KMS-11 (cell line): ENCODE measurements at regions not wholly inside any gene's neighbourhood (a gene's known extent, or its start where the extent isn't known, plus 50 kb on each side); places are given as distances from the start of the nearest gene placed in this dataset.

Experiments
- H2AFZ ChIP-seq: fragments of 200-600 bp; sonication (generic); 2 replicates; pipeline ENCODE4 v1.6.1; 2016; ENCODE audit warnings: antibody characterized with exemption, mixed run types, low read depth
- H3K27ac ChIP-seq: fragments of 200-600 bp; sonication (generic); 2 replicates; pipeline ENCODE4 v1.6.1; 2016; ENCODE audit warnings: mild to moderate bottlenecking, mixed run types
- H3K27me3 ChIP-seq: fragments of 200-600 bp; sonication (generic); 2 replicates; pipeline ENCODE4 v1.6.1; 2017; ENCODE audit warnings: mild to moderate bottlenecking, low read depth, mixed run types, moderate library complexity; ENCODE audit not compliant: insufficient read depth
- H3K36me3 ChIP-seq: fragments of 200-600 bp; sonication (generic); 2 replicates; pipeline ENCODE4 v1.6.1; 2017; ENCODE audit warnings: mild to moderate bottlenecking, mixed run types; ENCODE audit not compliant: insufficient read depth
- H3K4me1 ChIP-seq: fragments of 200-600 bp; sonication (generic); 2 replicates; pipeline ENCODE4 v1.6.1; 2016; ENCODE audit warnings: mild to moderate bottlenecking, low read depth, mixed run types; ENCODE audit not compliant: poor library complexity, severe bottlenecking
- H3K4me2 ChIP-seq: fragments of 200-600 bp; sonication (generic); 2 replicates; pipeline ENCODE4 v1.7.0; 2016; ENCODE audit warnings: mild to moderate bottlenecking, mixed run types
- H3K4me3 ChIP-seq: fragments of 200-600 bp; sonication (generic); IDR thresholded peaks from 2 replicates; pipeline ENCODE4 v1.6.1; 2017; ENCODE audit warnings: low read depth, low read length, mixed read lengths; ENCODE audit not compliant: insufficient read depth
- H3K79me2 ChIP-seq: fragments of 200-600 bp; sonication (generic); 2 replicates; pipeline ENCODE4 v1.6.1; 2016; ENCODE audit warnings: low read depth, mixed run types; ENCODE audit not compliant: insufficient read depth
- H3K9ac ChIP-seq: fragments of 200-600 bp; sonication (generic); 2 replicates; pipeline ENCODE4 v1.6.1; 2016; ENCODE audit warnings: mild to moderate bottlenecking, mixed run types
- H4K20me1 ChIP-seq: fragments of 200-600 bp; sonication (generic); 2 replicates; pipeline ENCODE4 v1.6.1; 2016; ENCODE audit warnings: mild to moderate bottlenecking, mixed run types; ENCODE audit not compliant: insufficient read depth
- TF ChIP-seq, protein P1 (sequence below): fragments of 200-600 bp; sonication (generic); conservative IDR thresholded peaks from 2 replicates; pipeline ENCODE4 v1.6.1; 2017; ENCODE audit warnings: low read depth, mild to moderate bottlenecking, antibody characterized with exemption, low read length, moderate library complexity, mixed read lengths

DNA sequence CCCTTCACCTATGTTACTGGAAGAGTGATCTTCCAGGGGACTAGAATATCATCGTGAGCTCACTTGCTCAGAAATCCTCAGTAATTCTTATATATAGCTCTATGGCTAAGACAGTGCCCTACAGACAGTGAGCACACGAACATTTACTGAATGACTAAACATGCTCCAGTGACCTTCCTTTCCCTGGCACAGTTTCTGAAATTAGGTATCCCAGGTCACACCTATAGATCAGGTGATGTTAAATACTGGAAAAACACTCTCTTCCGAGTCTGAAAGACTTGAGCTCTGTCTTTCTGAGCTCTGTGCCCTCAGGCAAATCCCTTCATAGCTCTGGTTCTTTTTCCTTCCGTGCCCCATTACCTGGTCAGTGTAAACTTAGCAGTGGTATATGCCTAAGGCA, 239.4 kb upstream of the LRIG1 start:
- no peak overlapping the region for H3K9ac ChIP-seq
- no peaks in the 10 kb centered on the region for H4K20me1 ChIP-seq
- no peaks in the 10 kb centered on the region for H3K79me2 ChIP-seq
- H3K4me3 ChIP-seq: no peak overlapping the region
- H3K4me1 ChIP-seq: no peaks in the 10 kb centered on the region
- no peak overlapping the region for H2AFZ ChIP-seq
- H3K36me3 ChIP-seq: no peaks in the 10 kb centered on the region
- TF ChIP-seq, protein P1, sequence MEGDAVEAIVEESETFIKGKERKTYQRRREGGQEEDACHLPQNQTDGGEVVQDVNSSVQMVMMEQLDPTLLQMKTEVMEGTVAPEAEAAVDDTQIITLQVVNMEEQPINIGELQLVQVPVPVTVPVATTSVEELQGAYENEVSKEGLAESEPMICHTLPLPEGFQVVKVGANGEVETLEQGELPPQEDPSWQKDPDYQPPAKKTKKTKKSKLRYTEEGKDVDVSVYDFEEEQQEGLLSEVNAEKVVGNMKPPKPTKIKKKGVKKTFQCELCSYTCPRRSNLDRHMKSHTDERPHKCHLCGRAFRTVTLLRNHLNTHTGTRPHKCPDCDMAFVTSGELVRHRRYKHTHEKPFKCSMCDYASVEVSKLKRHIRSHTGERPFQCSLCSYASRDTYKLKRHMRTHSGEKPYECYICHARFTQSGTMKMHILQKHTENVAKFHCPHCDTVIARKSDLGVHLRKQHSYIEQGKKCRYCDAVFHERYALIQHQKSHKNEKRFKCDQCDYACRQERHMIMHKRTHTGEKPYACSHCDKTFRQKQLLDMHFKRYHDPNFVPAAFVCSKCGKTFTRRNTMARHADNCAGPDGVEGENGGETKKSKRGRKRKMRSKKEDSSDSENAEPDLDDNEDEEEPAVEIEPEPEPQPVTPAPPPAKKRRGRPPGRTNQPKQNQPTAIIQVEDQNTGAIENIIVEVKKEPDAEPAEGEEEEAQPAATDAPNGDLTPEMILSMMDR: no peak
- no peak overlapping the region for H3K4me2 ChIP-seq
- H3K27ac ChIP-seq: no peak overlapping the region
- H3K27me3 ChIP-seq: no peaks in the 10 kb centered on the region

DNA sequence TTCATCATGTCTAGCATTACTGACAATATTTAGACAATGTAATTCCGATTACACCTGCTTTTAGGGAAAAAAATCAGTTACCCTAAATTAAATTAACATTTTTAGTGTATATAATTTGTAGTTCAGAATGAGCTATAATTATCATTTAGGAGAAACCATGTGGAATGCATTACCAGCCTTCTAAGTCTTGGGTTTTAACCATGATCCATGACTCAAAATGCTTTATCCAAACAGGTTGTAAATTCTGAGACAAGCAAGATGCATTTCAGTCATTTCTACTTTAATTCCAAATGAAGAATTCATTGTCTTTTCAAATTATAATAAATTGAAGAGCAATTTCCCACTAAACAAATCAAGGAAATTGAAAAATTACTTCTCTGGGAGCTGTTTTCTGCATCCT, 243.7 kb upstream of the LRIG1 start:
- Histone ChIP-seq H3K4me1 (no peaks in the 10 kb centered on the region), H3K27ac (no peak overlapping the region), H3K9ac (no peak overlapping the region), H3K36me3 (no peaks in the 10 kb centered on the region), H4K20me1 (no peaks in the 10 kb centered on the region), H2AFZ (no peak overlapping the region), H3K27me3 (no peaks in the 10 kb centered on the region), H3K4me3 (no peak overlapping the region), H3K4me2 (no peak overlapping the region), H3K79me2 (no peaks in the 10 kb centered on the region)
- TF ChIP-seq, protein P1: no peak

DNA sequence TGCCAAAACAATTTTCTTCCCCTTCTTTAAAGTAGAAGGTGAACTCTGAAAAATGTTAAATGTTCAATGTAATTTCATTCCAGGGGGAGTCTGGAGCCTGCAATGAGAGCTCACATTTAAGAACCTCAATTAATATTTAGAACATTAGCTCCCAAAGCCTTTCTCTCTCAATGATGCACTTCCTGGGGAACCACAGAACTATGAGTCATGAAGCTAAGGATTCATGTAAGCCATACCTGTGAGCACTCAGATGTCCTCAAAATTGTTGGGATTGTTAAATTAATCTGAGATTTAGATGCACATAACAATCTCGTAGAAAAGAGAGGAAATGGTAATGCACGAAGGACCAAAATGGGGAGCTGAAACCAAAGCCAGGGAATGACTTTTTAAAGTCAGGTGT, 244.2 kb upstream of the LRIG1 start:
- H3K36me3 ChIP-seq: no peaks in the 10 kb centered on the region
- TF ChIP-seq, protein P1: no peak

DNA sequence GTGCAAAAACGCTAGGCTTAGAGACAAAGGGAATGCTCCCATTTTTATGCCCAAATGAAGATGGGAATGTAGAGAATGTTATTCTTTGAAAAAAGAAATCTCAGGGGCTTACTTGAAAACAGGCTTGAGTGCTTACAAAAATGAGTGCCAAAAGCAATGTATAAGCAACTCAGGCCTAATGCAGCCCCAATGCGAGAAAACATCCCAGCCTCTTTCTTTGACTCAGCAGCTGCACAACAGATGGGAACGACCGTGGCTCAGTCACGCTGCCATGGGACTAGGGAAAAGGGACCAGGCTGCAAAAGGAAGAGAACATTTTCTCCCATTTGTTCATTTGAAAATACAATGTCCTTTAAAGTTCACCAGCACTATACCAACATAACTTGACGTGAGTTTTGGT, 246.4 kb upstream of the LRIG1 start:
- Histone ChIP-seq H3K4me3 (no peak overlapping the region), H3K4me2 (no peak overlapping the region), H2AFZ (no peak overlapping the region), H3K79me2 (no peaks in the 10 kb centered on the region), H4K20me1 (no peaks in the 10 kb centered on the region), H3K9ac (no peak overlapping the region), H3K27me3 (no peaks in the 10 kb centered on the region), H3K27ac (no peak overlapping the region), H3K4me1 (no peaks in the 10 kb centered on the region), H3K36me3 (no peaks in the 10 kb centered on the region)
- TF ChIP-seq, protein P1: no peak

More for the DNA sequence above, 244.2 kb upstream of the LRIG1 start:
- no peak overlapping the region for H3K4me3 ChIP-seq
- H3K27me3 ChIP-seq: no peaks in the 10 kb centered on the region
- no peaks in the 10 kb centered on the region for H3K79me2 ChIP-seq
- no peak overlapping the region for H2AFZ ChIP-seq
- no peaks in the 10 kb centered on the region for H3K4me1 ChIP-seq
- no peak overlapping the region for H3K27ac ChIP-seq
- no peak overlapping the region for H3K4me2 ChIP-seq
- no peaks in the 10 kb centered on the region for H4K20me1 ChIP-seq
- no peak overlapping the region for H3K9ac ChIP-seq
